ENCODE measurements at regions not wholly inside any gene's neighbourhood (a gene's known extent, or its start where the extent isn't known, plus 50 kb on each side); places are given as distances from the start of the nearest gene placed in this dataset.

DNA sequence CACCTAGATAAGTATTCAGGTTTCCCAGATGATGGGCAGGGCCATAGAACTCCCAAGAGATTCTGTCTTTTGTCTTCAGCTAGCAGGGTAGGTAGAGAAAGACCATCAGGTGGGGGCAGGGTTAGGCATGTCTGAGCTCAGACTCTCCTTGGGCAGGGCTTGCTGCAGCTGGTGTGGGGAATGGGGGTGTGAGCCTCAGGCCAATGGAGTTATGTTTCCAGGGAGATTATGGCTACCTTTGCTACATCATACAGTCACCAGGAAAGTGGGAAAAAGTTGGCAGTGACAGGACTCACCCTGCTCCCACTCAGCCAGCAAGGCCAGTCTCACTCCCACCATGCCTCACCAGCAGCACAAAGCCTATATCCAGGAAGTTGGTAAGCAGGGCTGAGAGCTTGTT lies 77.8 kb downstream of the DRAM2 start:
- CTCF ChIA-PET = no interaction called here
- H4K20me1 ChIP-seq (ENCODE audit: insufficient read depth) = no peaks in the 10 kb centered on the region
- H3K36me3 ChIP-seq (ENCODE audit: control insufficient read depth in 1 of 2, insufficient read depth in 2 of 2, low read length in 2 of 2) = no peaks in the 10 kb centered on the region
- DNase-seq (ENCODE audit: low read depth, low spot score) = no peak
- no peak overlapping the region for H3K9ac ChIP-seq (ENCODE audit: low read length)
- H2AFZ ChIP-seq (ENCODE audit: low read depth, low read length, poor library complexity, severe bottlenecking) = no peak overlapping the region
- ATAC-seq = no peak
- no peaks in the 10 kb centered on the region for H3K79me2 ChIP-seq (ENCODE audit: insufficient read depth, low read length)
- H3K4me1 ChIP-seq (ENCODE audit: control insufficient read depth in 1 of 2, insufficient read depth in 2 of 2, low read length in 2 of 2) = no peaks in the 10 kb centered on the region
- no peak overlapping the region for H3K4me2 ChIP-seq (ENCODE audit: low read length)
- no peaks in the 10 kb centered on the region for H3K27me3 ChIP-seq (ENCODE audit: insufficient read depth, low read length)
- BruUV-seq (replicated peaks) = no TSS peak
- TF ChIP-seq JUND (IDR thresholded peaks at IDR 0.05) (no peak), EZH2phosphoT487 (IDR thresholded peaks at IDR 0.05; ENCODE audit: borderline replicate concordance) (no peak), SRF (IDR thresholded peaks at IDR 0.05; ENCODE audit: low read depth) (no peak), SP1 (IDR thresholded peaks at IDR 0.05; ENCODE audit: low read depth) (no peak), CBX3 (IDR thresholded peaks at IDR 0.05; ENCODE audit: low read depth) (no peak), YY1 (IDR thresholded peaks at IDR 0.05; ENCODE audit: extremely low read depth, insufficient replicate concordance, low read depth, low read length) (no peak), ZNF274 (IDR thresholded peaks at IDR 0.05; ENCODE audit: low read depth, low read length) (no peak), FOSL1 (IDR thresholded peaks at IDR 0.05; ENCODE audit: low read depth) (no peak), POLR2AphosphoS5 (IDR thresholded peaks at IDR 0.05; ENCODE audit: low read depth, low read length) (no peak), RAD21 (IDR thresholded peaks at IDR 0.05; ENCODE audit: low read depth) (no peak), EZH2 (IDR thresholded peaks at IDR 0.05) (no peak), SIN3A (IDR thresholded peaks at IDR 0.05; ENCODE audit: low read depth) (no peak)
- TF ChIP-seq, protein P1, sequence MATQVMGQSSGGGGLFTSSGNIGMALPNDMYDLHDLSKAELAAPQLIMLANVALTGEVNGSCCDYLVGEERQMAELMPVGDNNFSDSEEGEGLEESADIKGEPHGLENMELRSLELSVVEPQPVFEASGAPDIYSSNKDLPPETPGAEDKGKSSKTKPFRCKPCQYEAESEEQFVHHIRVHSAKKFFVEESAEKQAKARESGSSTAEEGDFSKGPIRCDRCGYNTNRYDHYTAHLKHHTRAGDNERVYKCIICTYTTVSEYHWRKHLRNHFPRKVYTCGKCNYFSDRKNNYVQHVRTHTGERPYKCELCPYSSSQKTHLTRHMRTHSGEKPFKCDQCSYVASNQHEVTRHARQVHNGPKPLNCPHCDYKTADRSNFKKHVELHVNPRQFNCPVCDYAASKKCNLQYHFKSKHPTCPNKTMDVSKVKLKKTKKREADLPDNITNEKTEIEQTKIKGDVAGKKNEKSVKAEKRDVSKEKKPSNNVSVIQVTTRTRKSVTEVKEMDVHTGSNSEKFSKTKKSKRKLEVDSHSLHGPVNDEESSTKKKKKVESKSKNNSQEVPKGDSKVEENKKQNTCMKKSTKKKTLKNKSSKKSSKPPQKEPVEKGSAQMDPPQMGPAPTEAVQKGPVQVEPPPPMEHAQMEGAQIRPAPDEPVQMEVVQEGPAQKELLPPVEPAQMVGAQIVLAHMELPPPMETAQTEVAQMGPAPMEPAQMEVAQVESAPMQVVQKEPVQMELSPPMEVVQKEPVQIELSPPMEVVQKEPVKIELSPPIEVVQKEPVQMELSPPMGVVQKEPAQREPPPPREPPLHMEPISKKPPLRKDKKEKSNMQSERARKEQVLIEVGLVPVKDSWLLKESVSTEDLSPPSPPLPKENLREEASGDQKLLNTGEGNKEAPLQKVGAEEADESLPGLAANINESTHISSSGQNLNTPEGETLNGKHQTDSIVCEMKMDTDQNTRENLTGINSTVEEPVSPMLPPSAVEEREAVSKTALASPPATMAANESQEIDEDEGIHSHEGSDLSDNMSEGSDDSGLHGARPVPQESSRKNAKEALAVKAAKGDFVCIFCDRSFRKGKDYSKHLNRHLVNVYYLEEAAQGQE (IDR thresholded peaks at IDR 0.05; ENCODE audit: low read depth) = no peak
- RAD21 ChIA-PET (ENCODE audit: low non-redundant PET in 1 of 2, low total read pairs in 2 of 2, uncharacterized antibody in 2 of 2, unreplicated experiment in 2 of 2) = no interaction called here
- no peaks in the 10 kb centered on the region for H3K9me2 ChIP-seq (ENCODE audit: insufficient read depth)
- H3K4me3 ChIP-seq (replicated peaks in 1 of 2; ENCODE audit: low read depth in 1 of 2, low read length in 2 of 2) = no peak overlapping the region
- H3K27ac ChIP-seq (ENCODE audit: low read depth, low read length) = no peak overlapping the region
- intact Hi-C loops (cut with micrococcal nuclease) = no loop called here
- H3K9me3 ChIP-seq (ENCODE audit: control insufficient read depth in 1 of 2, insufficient read depth in 1 of 2, low read depth in 1 of 2, low read length in 2 of 2) = peaks cover 0 to 5% of the 10 kb centered on the region in 2 experiments; a peak in 2 of 4 replicates
- POLR2A ChIA-PET = no interaction called here

All from HCT116 (cell line).